PC-3 (cell line): ENCODE measurements at regions not wholly inside any gene's neighbourhood (a gene's known extent, or its start where the extent isn't known, plus 50 kb on each side); places are given as distances from the start of the nearest gene placed in this dataset.

ENCODE experiments used
- EZH2 ChIP-seq: fragments of 300-600 bp; sonication (generic); IDR thresholded peaks from one replicate; pipeline ENCODE4 v1.6.1; 2017; ENCODE audit warnings: antibody characterized with exemption, mild to moderate bottlenecking, low read length; ENCODE audit not compliant: unreplicated experiment
- EZH2phosphoT487 ChIP-seq: fragments of 300-600 bp; sonication (generic); IDR thresholded peaks from 2 replicates; pipeline ENCODE4 v1.6.1; 2018; ENCODE audit warnings: mild to moderate bottlenecking, antibody characterized with exemption, low read length, borderline replicate concordance

DNA sequence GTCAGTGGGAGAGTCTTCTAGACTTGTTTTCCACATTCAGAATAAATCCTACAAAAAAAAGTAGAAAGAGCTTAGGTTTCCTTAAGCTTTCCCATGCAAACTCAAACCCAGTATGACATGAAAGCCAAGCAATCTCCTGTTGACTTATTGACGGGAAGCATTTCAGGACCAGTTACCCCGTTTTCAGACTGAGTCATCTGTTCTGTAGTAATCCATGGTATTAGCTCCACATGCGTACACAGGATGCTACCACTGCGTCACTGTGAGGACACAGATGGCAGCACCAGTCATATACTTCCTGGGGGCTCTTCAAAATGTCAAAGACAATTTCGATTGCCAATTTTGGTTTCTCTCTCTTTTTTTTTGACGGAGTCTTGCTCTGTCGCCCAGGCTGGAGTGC is 224.9 kb upstream of the MAD2L1 start:
- TF ChIP-seq EZH2phosphoT487 = no peak
- TF ChIP-seq EZH2 = no peak
